HG03439 (cell line): ENCODE measurements at regions not wholly inside any gene's neighbourhood (a gene's known extent, or its start where the extent isn't known, plus 50 kb on each side); places are given as distances from the start of the nearest gene placed in this dataset.

Experiments
- ATAC-seq: cut with Tn5 transposase; IDR thresholded peaks from one replicate; pipeline ENCODE4 v1.9.1; 2021; ENCODE audit warnings: mild to moderate bottlenecking, moderate library complexity; ENCODE audit not compliant: unreplicated experiment

- ATAC-seq = no peak
Observed at GRCh38 chr7:116443646-116444045, 55.9 kb upstream of the CAV2 start.

GRCh38 chr7:116445447-116446211 is 53.9 kb upstream of the CAV2 start:
- ATAC-seq = no peak

GRCh38 chr7:116446212-116446855 is 53.2 kb upstream of the CAV2 start:
- ATAC-seq = no peak

GRCh38 chr7:116447436-116447835 is 52.1 kb upstream of the CAV2 start:
- no peak for ATAC-seq

GRCh38 chr7:116447966-116448839 is 51.3 kb upstream of the CAV2 start:
- ATAC-seq = no peak

- no peak for ATAC-seq
Observed at GRCh38 chr7:116449441-116449840, 50.1 kb upstream of the CAV2 start.
